Neuronal stem cell (in vitro differentiated cells): ENCODE measurements at regions not wholly inside any gene's neighbourhood (a gene's known extent, or its start where the extent isn't known, plus 50 kb on each side); places are given as distances from the start of the nearest gene placed in this dataset.

Source experiments
- DNase-seq: peaks from one replicate; pipeline ENCODE4 v3.0.0-alpha.2; 2013; ENCODE audit warnings: low spot score
- H2AFZ ChIP-seq: one replicate; pipeline ENCODE4 v1.6.1; 2013; ENCODE audit warnings: mild to moderate bottlenecking, low read length, inconsistent platforms
- H2AK5ac ChIP-seq: 2 replicates; pipeline ENCODE4 v1.6.1; 2013; ENCODE audit warnings: low read depth, mild to moderate bottlenecking, inconsistent platforms, low read length, moderate library complexity, mixed read lengths
- H2BK120ac ChIP-seq: 2 replicates; pipeline ENCODE4 v1.6.1; 2013; ENCODE audit warnings: low read depth, mild to moderate bottlenecking, inconsistent platforms, low read length, moderate library complexity, mixed read lengths
- H2BK12ac ChIP-seq: one replicate; pipeline ENCODE4 v1.6.1; 2013; ENCODE audit warnings: low read length, inconsistent platforms
- H2BK15ac ChIP-seq: 2 replicates; pipeline ENCODE4 v1.6.1; 2013; ENCODE audit warnings: mild to moderate bottlenecking, low read length, inconsistent platforms, mixed read lengths
- H2BK5ac ChIP-seq: one replicate; pipeline ENCODE4 v1.6.1; 2013; ENCODE audit warnings: inconsistent platforms, mild to moderate bottlenecking, low read length, moderate library complexity
- H3K14ac ChIP-seq: one replicate; pipeline ENCODE4 v1.6.1; 2013; ENCODE audit warnings: low read length, inconsistent platforms
- H3K18ac ChIP-seq: 2 replicates; pipeline ENCODE4 v1.6.1; 2013; ENCODE audit warnings: low read length, inconsistent platforms
- H3K23ac ChIP-seq: 2 replicates; pipeline ENCODE4 v1.6.1; 2013; ENCODE audit warnings: low read depth, mild to moderate bottlenecking, mixed read lengths, low read length, inconsistent platforms; ENCODE audit not compliant: poor library complexity
- H3K27ac ChIP-seq: replicated peaks from 3 replicates; pipeline ENCODE4 v1.5.1; 2013; ENCODE audit warnings: low read length, inconsistent platforms
- H3K27me3 ChIP-seq, 3 experiments: 2 replicates each; pipeline ENCODE4 v1.6.1; 2013; ENCODE audit warnings: low read length in 3 of 3, mild to moderate bottlenecking in 2 of 3, inconsistent platforms in 1 of 3, low read depth in 1 of 3, mixed read lengths in 1 of 3, moderate library complexity in 1 of 3; ENCODE audit not compliant: control insufficient read depth in 3 of 3, insufficient read depth in 3 of 3
- H3K36me3 ChIP-seq, 2 donors: replicated peaks in 1 of 2; 2 replicates each; pipeline ENCODE4 v1.6.1; 2013; ENCODE audit warnings: low read length in 2 of 2; ENCODE audit not compliant: control insufficient read depth in 2 of 2, insufficient read depth in 2 of 2
- H3K4ac ChIP-seq: 2 replicates; pipeline ENCODE4 v1.6.1; 2013; ENCODE audit warnings: inconsistent platforms, mild to moderate bottlenecking, low read length, moderate library complexity
- H3K4me1 ChIP-seq, 2 donors: 1 replicate in 1 of 2; 2 replicates in 1 of 2; pipeline ENCODE4 v1.6.1; 2013; ENCODE audit warnings: low read length in 2 of 2, low read depth in 1 of 2; ENCODE audit not compliant: control insufficient read depth in 2 of 2, insufficient read depth in 1 of 2
- H3K4me2 ChIP-seq: one replicate; pipeline ENCODE4 v1.6.1; 2013; ENCODE audit warnings: mild to moderate bottlenecking, low read length, inconsistent platforms; ENCODE audit not compliant: insufficient read depth, poor library complexity, severe bottlenecking
- H3K4me3 ChIP-seq, 2 donors: 2 replicates each; pipeline ENCODE4 v1.5.1; 2013; ENCODE audit warnings: low read length in 2 of 2, mild to moderate bottlenecking in 2 of 2, inconsistent platforms in 1 of 2, moderate library complexity in 1 of 2
- H3K79me1 ChIP-seq: one replicate; pipeline ENCODE4 v1.6.1; 2013; ENCODE audit warnings: low read depth, mild to moderate bottlenecking, inconsistent platforms, low read length, moderate library complexity
- H3K9ac ChIP-seq: one replicate; pipeline ENCODE4 v1.6.1; 2013; ENCODE audit warnings: mild to moderate bottlenecking, low read depth, low read length, inconsistent platforms; ENCODE audit not compliant: poor library complexity
- H3K9me3 ChIP-seq, 2 donors: replicated peaks in 1 of 2; 2 replicates each; pipeline versions ENCODE3 to v1.6.1; 2013; ENCODE audit warnings: low read length in 2 of 2, mild to moderate bottlenecking in 2 of 2, inconsistent platforms in 1 of 2, low read depth in 1 of 2, mixed read lengths in 1 of 2, moderate library complexity in 1 of 2; ENCODE audit not compliant: control insufficient read depth in 2 of 2, insufficient read depth in 1 of 2
- H4K8ac ChIP-seq: one replicate; pipeline ENCODE4 v1.6.1; 2013; ENCODE audit warnings: low read depth, mild to moderate bottlenecking, inconsistent platforms, low read length, moderate library complexity
- H4K91ac ChIP-seq: one replicate; pipeline ENCODE4 v1.6.1; 2013; ENCODE audit warnings: low read length, low read depth, mild to moderate bottlenecking, inconsistent platforms; ENCODE audit not compliant: poor library complexity
- whole genome bisulfite sequencing, 2 donors: extraction: QIAGEN DNeasy Blood & Tissue Kit; methylation state at CpG; one replicate each; pipeline ENCODE4 v1.1.7; 2013; ENCODE audit warnings: missing lambda C conversion rate in 2 of 2, mixed read lengths in 1 of 2; ENCODE audit not compliant: insufficient read length in 2 of 2, insufficient replicate concordance in 1 of 2; ENCODE audit errors: extremely low coverage in 2 of 2; 5-methylcytosine and 5-hydroxymethylcytosine counted together

DNA sequence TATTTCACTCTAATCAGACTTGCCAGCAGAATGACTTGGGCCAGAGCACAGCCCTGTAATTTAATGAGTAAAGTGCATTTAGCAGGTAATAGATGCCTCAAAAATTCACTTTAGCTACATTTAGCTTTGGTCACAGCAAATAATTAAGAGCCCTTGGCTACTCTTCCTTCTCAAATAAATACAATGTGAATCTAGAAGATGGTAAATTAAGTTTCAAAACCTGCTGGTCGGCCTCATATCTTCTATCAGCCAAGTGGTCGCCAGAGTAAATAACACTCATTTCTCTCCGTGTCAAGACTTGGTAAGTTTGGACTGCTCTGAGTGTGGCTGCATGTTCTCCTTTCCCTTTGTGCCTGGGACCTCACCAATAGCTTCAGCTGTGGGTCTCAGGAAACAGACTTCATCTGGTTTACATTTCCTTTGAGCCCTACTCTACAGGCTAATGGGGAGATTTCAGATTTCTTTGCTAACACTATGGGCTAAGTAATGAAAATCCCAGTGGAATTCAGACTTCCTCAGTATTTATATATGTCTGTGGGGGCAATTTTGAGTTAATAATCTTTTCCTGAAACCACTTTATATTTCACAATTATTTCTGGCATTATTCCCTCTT lies 375.8 kb downstream of the RBM43 start:
- WGBS, 2 donors = no CpG with 5 or more reads among the region's 3 CpGs
- no peak overlapping the region for H2BK12ac ChIP-seq
- H3K27me3 ChIP-seq = no peaks in the 10 kb centered on the region
- no peak overlapping the region for H2AFZ ChIP-seq
- DNase-seq = no peak
- no peak overlapping the region for H3K18ac ChIP-seq
- H3K79me1 ChIP-seq = no peaks in the 10 kb centered on the region
- no peak overlapping the region for H3K4ac ChIP-seq
- H4K91ac ChIP-seq = no peak overlapping the region
- no peak overlapping the region for H3K9ac ChIP-seq
- no peak overlapping the region for H3K27ac ChIP-seq
- no peaks in the 10 kb centered on the region for H3K4me1 ChIP-seq
- H4K8ac ChIP-seq = no peak overlapping the region
- H3K14ac ChIP-seq = no peak overlapping the region
- no peak overlapping the region for H2AK5ac ChIP-seq
- no peaks in the 10 kb centered on the region for H3K36me3 ChIP-seq
- H2BK120ac ChIP-seq = no peak overlapping the region
- H3K23ac ChIP-seq = no peak overlapping the region
- H2BK15ac ChIP-seq = no peak overlapping the region
- no peak overlapping the region for H3K4me3 ChIP-seq
- H3K9me3 ChIP-seq = peaks cover 0 to 6% of the 10 kb centered on the region in 2 donors
- no peak overlapping the region for H3K4me2 ChIP-seq
- no peak overlapping the region for H2BK5ac ChIP-seq

DNA sequence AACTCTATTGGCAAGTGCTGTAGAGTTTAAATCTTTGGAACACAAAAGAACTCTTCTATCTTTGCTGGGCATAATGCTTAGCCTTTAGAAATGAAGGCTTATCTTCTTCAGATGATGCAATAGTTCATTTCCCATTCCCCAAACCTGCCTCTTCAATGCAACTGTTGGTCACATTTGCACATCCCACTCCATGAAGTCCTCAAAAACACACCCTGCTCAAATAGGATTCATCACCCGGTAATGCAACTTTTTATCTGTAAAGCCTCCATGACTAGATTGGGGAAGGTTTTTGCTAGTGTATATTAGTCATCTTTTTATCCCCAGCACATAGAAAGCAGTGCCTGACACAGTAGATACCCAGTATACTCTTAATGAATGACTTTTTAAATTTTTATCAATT lies 376.4 kb downstream of the RBM43 start:
- no peaks in the 10 kb centered on the region for H3K27me3 ChIP-seq
- H4K8ac ChIP-seq = no peak overlapping the region
- no peak overlapping the region for H2BK120ac ChIP-seq
- H3K4me2 ChIP-seq = no peak overlapping the region
- H3K23ac ChIP-seq = no peak overlapping the region
- H3K27ac ChIP-seq = no peak overlapping the region
- no peaks in the 10 kb centered on the region for H3K36me3 ChIP-seq
- H2AFZ ChIP-seq = no peak overlapping the region
- no peaks in the 10 kb centered on the region for H3K9me3 ChIP-seq
- no peaks in the 10 kb centered on the region for H3K79me1 ChIP-seq
- H3K4me1 ChIP-seq = no peaks in the 10 kb centered on the region
- H2AK5ac ChIP-seq = no peak overlapping the region
- no peak overlapping the region for H3K18ac ChIP-seq
- H3K9ac ChIP-seq = no peak overlapping the region
- H2BK15ac ChIP-seq = no peak overlapping the region
- H2BK5ac ChIP-seq = no peak overlapping the region
- no peak overlapping the region for H2BK12ac ChIP-seq
- no CpG with 5 or more reads among the region's 1 CpG for WGBS, 2 donors
- H4K91ac ChIP-seq = no peak overlapping the region
- H3K14ac ChIP-seq = no peak overlapping the region
- H3K4me3 ChIP-seq = no peak overlapping the region
- no peak overlapping the region for H3K4ac ChIP-seq
- DNase-seq = no peak

DNA sequence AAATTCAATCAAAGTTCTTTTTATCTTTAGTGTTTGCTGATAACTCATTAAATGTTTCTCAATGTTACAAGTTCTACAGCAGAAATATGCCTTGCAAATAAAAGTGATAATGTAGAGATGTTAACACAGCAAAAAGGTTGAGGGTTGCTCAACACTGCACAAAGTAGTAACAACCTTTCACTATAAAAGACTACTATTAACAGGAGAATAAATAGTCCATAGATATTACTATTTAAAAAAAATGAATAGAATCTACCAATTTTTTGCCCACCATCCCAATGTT lies 378.1 kb downstream of the RBM43 start:
- H4K91ac ChIP-seq = no peak overlapping the region
- no peak overlapping the region for H2BK5ac ChIP-seq
- no peak overlapping the region for H3K18ac ChIP-seq
- H3K79me1 ChIP-seq = no peaks in the 10 kb centered on the region
- no peak overlapping the region for H3K27ac ChIP-seq
- H2BK15ac ChIP-seq = no peak overlapping the region
- no peaks in the 10 kb centered on the region for H3K36me3 ChIP-seq
- no peaks in the 10 kb centered on the region for H3K4me1 ChIP-seq
- H3K23ac ChIP-seq = no peak overlapping the region
- H3K27me3 ChIP-seq = no peaks in the 10 kb centered on the region
- H3K4me2 ChIP-seq = no peak overlapping the region
- no peak for DNase-seq
- H2AFZ ChIP-seq = no peak overlapping the region
- H3K4me3 ChIP-seq = no peak overlapping the region
- no peak overlapping the region for H3K4ac ChIP-seq
- H2AK5ac ChIP-seq = no peak overlapping the region
- no peak overlapping the region for H3K14ac ChIP-seq
- no peak overlapping the region for H2BK12ac ChIP-seq
- no peak overlapping the region for H2BK120ac ChIP-seq
- H4K8ac ChIP-seq = no peak overlapping the region
- H3K9ac ChIP-seq = no peak overlapping the region
- no peaks in the 10 kb centered on the region for H3K9me3 ChIP-seq

DNA sequence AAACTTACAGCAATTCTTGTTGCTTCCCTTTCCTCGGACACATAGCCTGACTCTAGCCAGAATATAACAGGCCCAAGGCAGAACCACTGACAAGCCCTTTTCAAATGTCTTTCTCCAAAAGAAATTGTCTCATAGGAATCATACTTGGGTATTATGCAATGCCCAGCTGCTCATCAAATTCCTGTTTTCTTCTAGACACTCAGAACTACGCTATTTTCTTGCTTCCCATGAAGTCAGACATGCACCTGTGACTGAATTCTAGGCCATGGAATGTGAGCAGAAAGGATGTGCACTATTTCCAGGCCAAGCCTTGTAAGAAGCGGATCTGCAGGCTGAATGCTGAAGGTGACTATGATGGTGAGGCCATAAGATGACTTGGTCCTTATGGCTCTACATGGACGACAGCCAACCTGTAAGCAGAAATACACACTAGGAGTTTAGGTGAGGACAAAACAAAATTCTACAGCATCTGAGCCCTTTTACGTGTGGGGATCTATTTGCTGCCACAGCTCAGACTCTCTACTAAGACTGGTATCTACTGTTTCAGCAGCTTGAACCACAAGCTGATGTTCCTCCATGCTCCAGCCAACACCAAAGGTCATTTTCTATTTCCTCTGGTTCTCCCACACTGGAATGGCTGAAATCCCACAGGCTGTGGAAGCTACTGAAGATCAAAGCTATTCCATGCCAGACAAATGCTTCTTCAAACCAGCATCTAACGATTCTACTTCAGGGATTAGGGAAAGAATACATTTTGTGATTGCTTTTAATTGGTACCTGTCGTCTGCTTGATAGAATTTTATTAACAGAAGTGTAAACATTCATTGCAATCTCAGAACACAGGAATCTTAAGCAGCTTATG lies 378.7 kb downstream of the RBM43 start:
- H3K79me1 ChIP-seq = no peaks in the 10 kb centered on the region
- H4K91ac ChIP-seq = no peak overlapping the region
- no peak overlapping the region for H3K18ac ChIP-seq
- H3K4me3 ChIP-seq = no peak overlapping the region
- no peak overlapping the region for H4K8ac ChIP-seq
- H3K27ac ChIP-seq = no peak overlapping the region
- H3K14ac ChIP-seq = no peak overlapping the region
- no peak overlapping the region for H2BK120ac ChIP-seq
- H3K9me3 ChIP-seq = no peaks in the 10 kb centered on the region
- no peak for DNase-seq
- no peak overlapping the region for H3K4me2 ChIP-seq
- H2BK5ac ChIP-seq = no peak overlapping the region
- no peak overlapping the region for H2AK5ac ChIP-seq
- no peak overlapping the region for H2BK12ac ChIP-seq
- WGBS, 2 donors = no CpG with 5 or more reads among the region's 7 CpGs
- no peak overlapping the region for H2BK15ac ChIP-seq
- H3K36me3 ChIP-seq = no peaks in the 10 kb centered on the region
- no peaks in the 10 kb centered on the region for H3K27me3 ChIP-seq
- H3K4ac ChIP-seq = no peak overlapping the region
- no peak overlapping the region for H3K23ac ChIP-seq
- no peaks in the 10 kb centered on the region for H3K4me1 ChIP-seq
- no peak overlapping the region for H2AFZ ChIP-seq
- H3K9ac ChIP-seq = no peak overlapping the region
